Stimulated activated naive B cell treated with anti-CD40 and anti-IgM and Interleukin-4, amounts not matched to agents 10 μg/mL and 1 μg/mL and 100 μg/mL, for 72 hours (primary cell): ENCODE measurements at regions not wholly inside any gene's neighbourhood (a gene's known extent, or its start where the extent isn't known, plus 50 kb on each side); places are given as distances from the start of the nearest gene placed in this dataset.
"Not testable (repeated sequence)": the region's sequence is repeated elsewhere in the genome, so short reads cannot be mapped to it uniquely, and the experiment has no call there.

Experiments
- ATAC-seq, 2 donors: fragments of 150-1000 bp; cut with Tn5 transposase; replicated peaks; 2 replicates each; pipeline ENCODE4 v1.10.0; 2021; ENCODE audit warnings: moderate library complexity in 1 of 2
- DNase-seq: peaks from one replicate; pipeline ENCODE4 v3.0.0; 2021
- H3K27ac Mint-ChIP-seq: one replicate; pipeline ENCODE4 v1.8.0; 2022; ENCODE audit warnings: mild to moderate bottlenecking, mixed read lengths
- H3K27me3 Mint-ChIP-seq, 2 donors: one replicate each; pipeline ENCODE4 v1.8.0; 2022; ENCODE audit warnings: mixed read lengths in 2 of 2
- H3K36me3 Mint-ChIP-seq, 2 donors: one replicate each; pipeline ENCODE4 v1.8.0; 2022; ENCODE audit warnings: mixed read lengths in 2 of 2, mild to moderate bottlenecking in 1 of 2
- H3K4me1 Mint-ChIP-seq, 2 donors: one replicate each; pipeline ENCODE4 v1.8.0; 2022; ENCODE audit warnings: mixed read lengths in 2 of 2, mild to moderate bottlenecking in 1 of 2
- H3K4me3 Mint-ChIP-seq, 2 donors: one replicate each; pipeline ENCODE4 v1.8.0; 2022; ENCODE audit warnings: mild to moderate bottlenecking in 2 of 2, mixed read lengths in 2 of 2, moderate library complexity in 1 of 2
- H3K9me3 Mint-ChIP-seq, 2 donors: one replicate each; pipeline ENCODE4 v1.8.0; 2022; ENCODE audit warnings: mixed read lengths in 2 of 2, mild to moderate bottlenecking in 1 of 2

DNA sequence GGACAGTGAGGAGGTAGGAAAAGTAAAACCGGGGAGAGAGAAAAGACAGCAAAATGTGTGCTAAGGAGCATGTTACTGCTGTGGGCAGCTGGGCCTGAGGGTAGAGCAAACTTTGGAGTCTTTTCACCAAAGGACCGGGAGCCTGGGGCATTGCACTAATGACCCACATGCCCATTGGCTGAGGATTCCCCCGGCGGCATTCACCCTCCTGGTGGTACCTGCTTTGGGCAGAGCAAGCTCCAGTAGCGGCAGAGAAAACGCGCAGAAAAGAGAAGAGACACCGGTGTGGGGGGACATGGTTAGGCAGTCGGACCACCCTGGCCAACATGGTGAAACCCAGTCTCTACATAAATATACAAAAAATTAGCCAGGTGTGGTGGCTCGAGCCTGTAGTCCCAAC, 83.4 kb upstream of the ESRRB start:
- H3K4me1 Mint-ChIP-seq = no peaks in the 10 kb centered on the region
- DNase-seq (no peak), ATAC-seq (no peak)
- no peaks in the 10 kb centered on the region for H3K9me3 Mint-ChIP-seq
- no peak overlapping the region for H3K27ac Mint-ChIP-seq
- peaks cover 0 to 10% of the 10 kb centered on the region in 2 donors for H3K27me3 Mint-ChIP-seq
- H3K4me3 Mint-ChIP-seq = no peak overlapping the region
- peaks cover 0 to 2% of the 10 kb centered on the region in 2 donors for H3K36me3 Mint-ChIP-seq

- no peaks in the 10 kb centered on the region for H3K36me3 Mint-ChIP-seq
- no peaks in the 10 kb centered on the region for H3K4me1 Mint-ChIP-seq
- H3K4me3 Mint-ChIP-seq = no peak overlapping the region
- peaks cover 3 to 11% of the 10 kb centered on the region in 2 donors for H3K27me3 Mint-ChIP-seq
- H3K27ac Mint-ChIP-seq = no peak overlapping the region
- no peak for ATAC-seq
- no peak for DNase-seq
- no peaks in the 10 kb centered on the region for H3K9me3 Mint-ChIP-seq
Observed at GRCh38 chr14:76293221-76293620, 82.7 kb upstream of the ESRRB start.

DNA sequence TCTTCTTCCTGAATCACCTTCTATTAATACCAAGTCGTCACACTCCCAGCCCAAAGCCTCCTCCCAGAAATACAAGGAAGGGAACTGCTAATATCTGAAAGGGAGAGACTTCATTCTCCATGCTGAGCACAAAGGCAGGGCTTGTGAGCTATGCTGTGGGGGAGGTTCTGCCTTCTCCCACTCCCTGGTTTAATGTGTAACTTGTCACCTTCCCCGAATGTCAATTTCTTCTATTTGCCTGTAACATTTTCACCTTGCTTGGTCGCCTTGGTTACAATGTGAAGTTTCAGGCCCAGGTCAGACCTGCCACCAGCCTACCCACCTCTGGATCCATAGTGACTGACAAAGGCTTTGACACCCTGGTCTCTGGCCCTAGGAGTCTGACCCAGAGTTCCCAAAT, 82.0 kb upstream of the ESRRB start:
- DNase-seq = no peak
- H3K4me1 Mint-ChIP-seq = no peaks in the 10 kb centered on the region
- H3K4me3 Mint-ChIP-seq = no peak overlapping the region
- no peak for ATAC-seq
- H3K27ac Mint-ChIP-seq = no peak overlapping the region
- no peaks in the 10 kb centered on the region for H3K36me3 Mint-ChIP-seq
- peaks cover 10 to 18% of the 10 kb centered on the region in 2 donors for H3K27me3 Mint-ChIP-seq
- no peaks in the 10 kb centered on the region for H3K9me3 Mint-ChIP-seq

GRCh38 chr14:76294876-76295275, 81.1 kb upstream of the ESRRB start:
- ATAC-seq = no peak
- H3K27me3 Mint-ChIP-seq = peaks cover 11 to 19% of the 10 kb centered on the region in 2 donors
- H3K9me3 Mint-ChIP-seq = no peaks in the 10 kb centered on the region
- H3K4me1 Mint-ChIP-seq = no peaks in the 10 kb centered on the region
- no peak overlapping the region for H3K4me3 Mint-ChIP-seq
- no peak overlapping the region for H3K27ac Mint-ChIP-seq
- DNase-seq = no peak
- H3K36me3 Mint-ChIP-seq = no peaks in the 10 kb centered on the region

GRCh38 chr14:76298896-76299295, 77.0 kb upstream of the ESRRB start:
- no peak for DNase-seq
- H3K27ac Mint-ChIP-seq = no peak overlapping the region
- H3K27me3 Mint-ChIP-seq = peaks cover 11 to 26% of the 10 kb centered on the region in 2 donors
- H3K36me3 Mint-ChIP-seq = no peaks in the 10 kb centered on the region
- no peaks in the 10 kb centered on the region for H3K4me1 Mint-ChIP-seq
- no peaks in the 10 kb centered on the region for H3K9me3 Mint-ChIP-seq
- no peak overlapping the region for H3K4me3 Mint-ChIP-seq
- ATAC-seq = no peak

DNA sequence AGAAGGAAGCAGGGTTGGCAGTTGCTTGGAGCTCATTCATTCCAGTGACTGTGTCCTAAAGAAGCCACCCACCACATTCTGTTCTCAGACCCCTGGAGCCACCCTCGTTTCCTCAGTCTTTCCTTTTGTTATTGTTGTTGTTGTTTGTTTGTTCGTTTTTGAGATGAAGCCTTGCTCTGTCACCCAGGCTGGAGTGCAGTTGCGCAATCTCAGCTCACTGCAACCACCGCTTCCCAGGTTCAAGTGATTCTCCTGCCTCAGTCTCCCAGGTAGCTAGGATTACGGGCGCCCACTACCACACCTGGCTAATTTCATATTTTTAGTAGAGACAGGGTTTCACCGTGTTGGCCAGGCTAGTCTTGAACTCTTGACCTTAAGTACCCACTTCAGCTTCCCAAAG, 72.7 kb upstream of the ESRRB start:
- H3K4me1 Mint-ChIP-seq, ATAC-seq, H3K36me3 Mint-ChIP-seq, H3K4me3 Mint-ChIP-seq, DNase-seq, H3K9me3 Mint-ChIP-seq, H3K27ac Mint-ChIP-seq: not testable (repeated sequence)
- H3K27me3 Mint-ChIP-seq = peaks cover 17 to 28% of the 10 kb centered on the region in 2 donors

DNA sequence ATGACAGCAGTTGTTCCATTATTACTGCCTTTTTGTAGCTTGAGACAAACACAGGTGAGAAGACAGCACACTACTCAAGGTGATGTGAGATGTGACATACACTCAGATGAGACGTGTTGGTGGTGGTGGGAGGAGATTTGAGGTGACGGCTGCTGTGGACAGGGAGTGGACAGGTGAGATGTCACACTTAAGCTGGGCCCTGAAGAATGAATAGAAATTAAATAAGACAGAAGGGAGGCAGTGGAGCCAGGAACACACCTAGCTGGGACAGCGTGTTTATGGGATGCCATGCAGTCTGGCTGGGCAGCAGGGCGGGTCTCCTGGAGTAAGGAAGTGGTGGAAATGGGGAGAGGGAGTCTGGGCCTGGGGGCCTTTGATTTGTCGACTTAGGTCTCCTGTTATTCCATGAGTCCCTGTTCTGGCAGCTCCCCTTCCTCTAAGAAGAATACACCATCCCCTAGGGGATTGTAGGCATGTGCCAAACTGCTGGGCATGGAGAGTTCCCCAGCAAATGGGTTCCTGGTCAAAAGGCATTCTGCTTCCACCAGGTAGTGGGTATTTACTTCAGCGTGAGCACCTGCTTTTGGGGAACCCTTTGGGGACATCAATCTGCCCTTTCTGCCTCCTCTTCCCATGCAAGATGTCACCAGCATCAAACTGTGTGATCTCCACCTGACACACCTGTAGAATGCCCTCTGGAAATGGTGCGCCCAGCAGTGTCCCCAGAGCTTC, 71.2 kb upstream of the ESRRB start:
- Mint-ChIP-seq H3K27me3 (peaks cover 13 to 26% of the 10 kb centered on the region in 2 donors), H3K27ac (no peak overlapping the region), H3K4me1 (no peaks in the 10 kb centered on the region), H3K36me3 (no peaks in the 10 kb centered on the region), H3K4me3 (no peak overlapping the region), H3K9me3 (no peaks in the 10 kb centered on the region)
- ATAC-seq (no peak), DNase-seq (no peak)

DNA sequence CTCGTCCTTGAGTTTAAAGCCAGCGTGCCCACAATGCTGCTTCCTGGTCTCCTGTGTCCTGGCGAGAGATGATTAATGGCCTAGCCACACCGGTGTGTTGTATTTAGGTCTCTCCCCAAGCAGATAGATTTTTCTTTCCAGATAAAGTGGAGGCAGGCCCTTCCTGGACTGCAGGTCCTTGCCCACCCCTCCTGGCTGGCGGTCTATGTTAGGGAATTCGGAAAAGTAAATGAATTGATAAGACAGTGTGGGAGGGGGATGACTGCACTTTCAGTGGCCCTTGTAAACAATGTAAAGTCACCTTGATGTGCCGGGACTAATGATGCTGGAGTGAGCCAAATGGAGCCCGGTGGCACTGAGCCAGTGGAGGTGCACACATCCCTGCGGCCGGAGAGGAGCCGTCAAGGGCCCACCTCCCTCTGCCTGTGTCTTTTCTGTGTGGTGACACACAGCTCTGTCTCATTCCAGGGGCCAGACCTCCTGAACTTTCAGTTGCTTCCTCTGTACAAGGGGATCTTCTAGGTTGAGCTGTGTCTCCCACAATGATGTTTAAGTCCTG, 70.6 kb upstream of the ESRRB start:
- H3K27me3 Mint-ChIP-seq = peaks cover 19 to 32% of the 10 kb centered on the region in 2 donors
- H3K4me1 Mint-ChIP-seq = peaks cover 0 to 1% of the 10 kb centered on the region in 2 donors
- ATAC-seq = no peak
- no peak overlapping the region for H3K27ac Mint-ChIP-seq
- no peaks in the 10 kb centered on the region for H3K9me3 Mint-ChIP-seq
- no peaks in the 10 kb centered on the region for H3K36me3 Mint-ChIP-seq
- H3K4me3 Mint-ChIP-seq = no peak overlapping the region
- DNase-seq = no peak

DNA sequence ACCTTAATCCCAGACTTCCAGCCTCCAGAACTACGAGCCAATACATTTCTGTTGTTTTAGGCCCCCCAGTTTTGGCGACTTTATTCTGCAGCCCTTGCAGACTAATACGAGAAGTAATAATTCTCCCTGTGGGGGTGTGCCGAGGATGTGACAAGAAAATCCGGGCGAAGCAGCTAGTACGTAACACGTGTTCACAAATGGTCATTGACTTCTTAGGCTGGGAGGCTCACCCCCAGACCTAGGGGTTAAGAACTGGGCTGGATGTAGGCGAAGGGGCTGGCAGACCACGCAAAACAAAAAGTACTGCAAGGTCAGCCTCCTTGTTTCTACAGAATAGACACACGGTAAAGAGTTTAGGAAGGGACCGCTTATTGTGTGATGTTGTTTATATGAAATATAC, 69.8 kb upstream of the ESRRB start:
- ATAC-seq (no peak), DNase-seq (no peak)
- Mint-ChIP-seq H3K4me1 (peaks cover 4 to 7% of the 10 kb centered on the region in 2 donors), H3K27me3 (peaks cover 27 to 40% of the 10 kb centered on the region in 2 donors), H3K36me3 (no peaks in the 10 kb centered on the region), H3K9me3 (no peaks in the 10 kb centered on the region), H3K4me3 (no peak overlapping the region), H3K27ac (no peak overlapping the region)

GRCh38 chr14:76307786-76308780, 67.9 kb upstream of the ESRRB start:
- Mint-ChIP-seq H3K4me1 (peaks cover 4 to 8% of the 10 kb centered on the region in 2 donors), H3K4me3 (no peak overlapping the region), H3K36me3 (no peaks in the 10 kb centered on the region), H3K27ac (no peak overlapping the region), H3K27me3 (peaks cover 27 to 38% of the 10 kb centered on the region in 2 donors), H3K9me3 (no peaks in the 10 kb centered on the region)
- no peak for DNase-seq
- ATAC-seq = no peak

GRCh38 chr14:76309572-76310162, 66.3 kb upstream of the ESRRB start:
- H3K4me3 Mint-ChIP-seq = no peak overlapping the region
- no peak overlapping the region for H3K27ac Mint-ChIP-seq
- H3K36me3 Mint-ChIP-seq = no peaks in the 10 kb centered on the region
- H3K9me3 Mint-ChIP-seq = no peaks in the 10 kb centered on the region
- DNase-seq (no peak), ATAC-seq (no peak)
- H3K27me3 Mint-ChIP-seq = peaks cover 29 to 39% of the 10 kb centered on the region in 2 donors
- peaks cover 4 to 8% of the 10 kb centered on the region in 2 donors for H3K4me1 Mint-ChIP-seq

- no peak for DNase-seq
- Mint-ChIP-seq H3K4me3 (no peak overlapping the region), H3K9me3 (no peaks in the 10 kb centered on the region), H3K27me3 (peaks cover 39 to 45% of the 10 kb centered on the region in 2 donors), H3K27ac (no peak overlapping the region), H3K4me1 (peaks cover 4 to 8% of the 10 kb centered on the region in 2 donors), H3K36me3 (no peaks in the 10 kb centered on the region)
- ATAC-seq = no peak
Observed at GRCh38 chr14:76311079-76311758, 64.7 kb upstream of the ESRRB start.

- no peaks in the 10 kb centered on the region for H3K9me3 Mint-ChIP-seq
- peaks cover 42 to 52% of the 10 kb centered on the region in 2 donors for H3K27me3 Mint-ChIP-seq
- H3K4me1 Mint-ChIP-seq = peaks cover 4 to 8% of the 10 kb centered on the region in 2 donors
- ATAC-seq = no peak
- DNase-seq = no peak
- H3K36me3 Mint-ChIP-seq = no peaks in the 10 kb centered on the region
- H3K27ac Mint-ChIP-seq = no peak overlapping the region
- no peak overlapping the region for H3K4me3 Mint-ChIP-seq
Observed at GRCh38 chr14:76312821-76313220, 63.1 kb upstream of the ESRRB start.

- no peak for DNase-seq
- H3K4me3 Mint-ChIP-seq = no peak overlapping the region
- peaks cover 37 to 49% of the 10 kb centered on the region in 2 donors for H3K27me3 Mint-ChIP-seq
- ATAC-seq = no peak
- H3K27ac Mint-ChIP-seq = no peak overlapping the region
- H3K4me1 Mint-ChIP-seq = peaks cover 4 to 8% of the 10 kb centered on the region in 2 donors
- no peaks in the 10 kb centered on the region for H3K9me3 Mint-ChIP-seq
- no peaks in the 10 kb centered on the region for H3K36me3 Mint-ChIP-seq
Observed at GRCh38 chr14:76313303-76313702, 62.6 kb upstream of the ESRRB start.
